B cell (primary cell): ENCODE measurements at regions not wholly inside any gene's neighbourhood (a gene's known extent, or its start where the extent isn't known, plus 50 kb on each side); places are given as distances from the start of the nearest gene placed in this dataset.

Experiments
- CTCF ChIP-seq: fragments of 200-600 bp; IDR thresholded peaks from one replicate; pipeline ENCODE4 v1.8.0; 2022; ENCODE audit warnings: antibody characterized with exemption, mild to moderate bottlenecking
- EZH2 ChIP-seq: IDR thresholded peaks from 2 replicates; pipeline ENCODE4 v1.6.1; 2012; ENCODE audit warnings: borderline replicate concordance, low read depth, mild to moderate bottlenecking, moderate library complexity, low read length; ENCODE audit not compliant: insufficient read depth, poor library complexity, severe bottlenecking

GRCh38 chr9:1400983-1401382 lies 350.8 kb downstream of the DMRT2 start:
- TF ChIP-seq CTCF (no peak), EZH2 (no peak)
